ENCODE measurements at regions not wholly inside any gene's neighbourhood (a gene's known extent, or its start where the extent isn't known, plus 50 kb on each side); places are given as distances from the start of the nearest gene placed in this dataset.

GRCh38 chr2:215746887-215747615, 266.3 kb downstream of the MREG start:
- no peak overlapping the region for H3K4me3 ChIP-seq (ENCODE audit: low read depth, low read length)
- DNase-seq (ENCODE audit: low read depth), result no peak
- no peak for TF ChIP-seq CTCF (IDR thresholded peaks at IDR 0.05; ENCODE audit: insufficient read depth, low read depth, low read length, missing control alignments)

GRCh38 chr2:215746226-215746886, 267.0 kb downstream of the MREG start:
- no peak for TF ChIP-seq CTCF (IDR thresholded peaks at IDR 0.05; ENCODE audit: insufficient read depth, low read depth, low read length, missing control alignments)
- no peak for DNase-seq (ENCODE audit: low read depth)
- no peak overlapping the region for H3K4me3 ChIP-seq (ENCODE audit: low read depth, low read length)

DNA sequence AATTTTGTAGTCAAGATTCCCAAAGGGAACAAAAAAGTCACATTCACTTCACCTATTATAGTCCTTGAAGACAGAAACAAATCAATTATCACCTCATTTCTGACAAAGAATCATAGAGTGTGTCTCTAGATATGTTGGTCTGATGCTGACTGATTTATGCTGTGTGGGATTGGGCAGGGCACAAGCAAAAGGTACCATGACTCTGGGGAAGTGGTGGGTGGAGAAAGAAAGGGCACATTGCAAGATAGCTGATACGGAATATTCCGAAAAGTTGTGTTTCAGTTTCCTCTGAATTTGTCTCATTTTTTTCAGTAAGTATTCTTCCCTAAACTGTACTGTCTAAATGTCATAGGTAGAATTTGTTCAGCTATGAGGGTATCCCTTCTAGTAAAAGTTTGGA, 268.0 kb downstream of the MREG start:
- no peak for TF ChIP-seq CTCF (IDR thresholded peaks at IDR 0.05; ENCODE audit: insufficient read depth, low read depth, low read length, missing control alignments)
- H3K4me3 ChIP-seq (ENCODE audit: low read depth, low read length), result no peak overlapping the region
- no peak for DNase-seq (ENCODE audit: low read depth)

- H3K4me3 ChIP-seq (ENCODE audit: low read depth, low read length), result no peak overlapping the region
- no peak for TF ChIP-seq CTCF (IDR thresholded peaks at IDR 0.05; ENCODE audit: insufficient read depth, low read depth, low read length, missing control alignments)
- DNase-seq (ENCODE audit: low read depth), result no peak
These were observed 268.8 kb downstream of the MREG start for GRCh38 chr2:215744514-215744913.

DNA sequence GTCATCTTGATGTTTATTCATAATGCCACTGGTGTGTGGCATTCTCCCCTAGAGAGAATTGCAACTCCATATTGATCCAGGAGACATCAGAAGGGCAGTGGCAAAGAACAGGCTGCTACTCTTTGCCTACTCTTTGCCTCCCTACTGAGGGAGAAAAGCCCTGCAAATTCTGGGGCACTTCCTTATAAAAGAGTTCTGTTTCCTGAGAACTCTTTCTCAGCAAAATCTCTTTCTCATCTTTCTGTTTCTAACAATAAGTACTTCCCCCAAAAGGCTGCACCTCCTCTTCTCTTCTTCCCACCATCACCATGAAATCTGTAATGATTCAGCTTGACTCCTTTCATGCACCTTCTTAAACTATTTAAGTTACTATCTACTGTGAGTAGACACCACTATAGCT, 270.3 kb downstream of the MREG start:
- TF ChIP-seq CTCF (IDR thresholded peaks at IDR 0.05; ENCODE audit: insufficient read depth, low read depth, low read length, missing control alignments), result no peak
- H3K4me3 ChIP-seq (ENCODE audit: low read depth, low read length), result no peak overlapping the region
- no peak for DNase-seq (ENCODE audit: low read depth)

DNA sequence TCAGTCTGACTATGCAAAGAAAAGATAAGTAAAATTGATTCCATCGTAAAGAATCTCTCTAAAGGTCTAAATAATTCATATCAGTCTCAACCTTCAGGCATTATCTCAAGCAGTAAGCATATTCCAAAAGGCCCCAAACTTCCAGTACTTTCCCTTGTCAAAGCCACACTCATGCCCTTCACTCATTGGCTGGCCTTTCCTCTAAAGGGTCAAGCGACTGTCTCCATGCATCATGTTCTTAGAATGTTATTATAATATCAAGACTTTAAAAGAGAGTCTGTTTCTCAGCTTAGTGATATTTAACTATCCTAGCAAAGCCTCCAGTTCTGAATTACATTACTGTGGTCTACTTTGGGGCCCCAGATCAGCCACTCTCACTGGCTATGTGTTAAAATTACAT, 271.3 kb downstream of the MREG start:
- DNase-seq (ENCODE audit: low read depth), result no peak
- no peak for TF ChIP-seq CTCF (IDR thresholded peaks at IDR 0.05; ENCODE audit: insufficient read depth, low read depth, low read length, missing control alignments)
- no peak overlapping the region for H3K4me3 ChIP-seq (ENCODE audit: low read depth, low read length)

Data from GM12865 (cell line).